ENCODE measurements at regions not wholly inside any gene's neighbourhood (a gene's known extent, or its start where the extent isn't known, plus 50 kb on each side); places are given as distances from the start of the nearest gene placed in this dataset.

GRCh38 chr22:19625331-19626041, 88.8 kb upstream of the SEPTIN5 start:
- DNase-seq: no peak

DNA sequence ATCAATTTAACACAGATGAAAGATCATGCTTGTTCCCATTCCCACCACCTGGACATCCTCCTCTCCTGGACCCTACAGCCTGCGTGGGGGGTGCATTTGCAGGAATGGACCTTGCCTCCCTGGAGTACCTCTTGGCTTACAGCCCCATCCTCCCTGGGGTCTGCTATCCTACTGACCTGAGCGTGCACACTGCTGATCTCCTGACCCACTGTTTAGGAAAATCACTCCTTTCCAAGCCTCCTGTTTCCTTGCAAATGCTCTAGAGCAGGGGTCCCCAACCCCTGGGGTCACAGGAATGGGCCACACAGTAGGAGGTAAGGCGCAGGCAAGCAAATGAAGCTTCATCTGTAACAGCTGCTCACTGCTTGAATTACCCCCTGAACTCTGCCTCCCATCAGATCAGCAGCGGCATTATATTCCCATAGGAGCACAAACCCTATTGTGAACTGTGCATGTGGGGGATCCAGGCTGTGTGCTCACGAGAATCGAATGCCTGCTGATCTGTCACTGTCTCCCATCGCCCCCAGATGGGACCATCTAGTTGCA, 88.2 kb upstream of the SEPTIN5 start:
- no peak for DNase-seq

DNA sequence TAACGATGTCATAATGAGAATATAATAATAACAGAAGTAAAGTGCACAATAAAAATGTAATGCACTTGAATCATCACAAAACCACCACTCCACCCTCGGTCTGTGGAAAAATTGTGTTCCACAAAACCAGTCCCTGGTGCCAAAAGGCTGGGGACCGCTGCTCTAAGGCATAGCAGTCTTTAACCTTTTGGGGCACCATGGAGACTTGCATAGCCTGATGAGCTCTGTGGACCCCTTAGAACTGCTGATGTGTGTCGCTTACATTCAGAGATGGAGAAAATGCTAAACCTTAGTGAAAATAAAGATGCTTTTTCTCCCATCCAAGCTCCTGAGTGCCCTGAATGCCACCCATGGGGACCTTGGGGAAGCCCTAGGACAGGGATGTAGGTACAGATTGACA, 87.6 kb upstream of the SEPTIN5 start:
- DNase-seq: no peak

DNA sequence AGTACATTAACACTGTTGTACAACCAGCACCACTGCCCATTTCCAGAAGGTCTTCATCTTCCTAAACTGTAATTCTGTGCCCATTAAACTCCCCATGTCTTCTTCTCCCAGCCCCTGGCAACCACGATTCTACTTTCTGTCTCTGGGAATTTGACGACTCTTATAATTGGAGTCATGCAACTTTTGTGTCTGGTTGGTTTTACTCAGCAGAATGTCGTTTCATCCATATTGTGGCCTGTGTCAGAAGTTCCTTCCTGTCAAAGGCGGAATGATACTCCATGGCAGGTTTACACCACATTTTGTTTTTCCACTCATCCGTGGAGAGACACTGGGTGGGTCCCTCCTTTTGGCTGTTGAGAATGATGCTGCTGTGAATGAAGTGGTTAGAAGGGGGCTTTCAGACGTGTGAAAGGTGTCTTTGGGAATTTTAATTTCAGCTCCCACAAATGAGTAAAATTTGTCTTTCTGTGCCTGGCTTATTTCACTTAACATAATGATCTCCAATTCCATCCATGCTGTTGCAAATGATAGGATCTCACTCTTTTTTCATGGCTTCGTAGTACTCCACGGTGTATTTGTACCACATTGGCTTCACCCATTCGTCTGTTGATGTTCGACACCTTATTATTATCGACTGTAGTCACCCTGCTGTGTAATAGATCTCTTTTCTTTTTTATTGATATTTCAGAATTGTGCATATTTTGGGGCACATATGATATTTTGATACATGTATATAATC, 86.1 kb upstream of the SEPTIN5 start:
- DNase-seq: no peak

GRCh38 chr22:19629331-19629719, 85.0 kb upstream of the SEPTIN5 start:
- no peak for DNase-seq

DNA sequence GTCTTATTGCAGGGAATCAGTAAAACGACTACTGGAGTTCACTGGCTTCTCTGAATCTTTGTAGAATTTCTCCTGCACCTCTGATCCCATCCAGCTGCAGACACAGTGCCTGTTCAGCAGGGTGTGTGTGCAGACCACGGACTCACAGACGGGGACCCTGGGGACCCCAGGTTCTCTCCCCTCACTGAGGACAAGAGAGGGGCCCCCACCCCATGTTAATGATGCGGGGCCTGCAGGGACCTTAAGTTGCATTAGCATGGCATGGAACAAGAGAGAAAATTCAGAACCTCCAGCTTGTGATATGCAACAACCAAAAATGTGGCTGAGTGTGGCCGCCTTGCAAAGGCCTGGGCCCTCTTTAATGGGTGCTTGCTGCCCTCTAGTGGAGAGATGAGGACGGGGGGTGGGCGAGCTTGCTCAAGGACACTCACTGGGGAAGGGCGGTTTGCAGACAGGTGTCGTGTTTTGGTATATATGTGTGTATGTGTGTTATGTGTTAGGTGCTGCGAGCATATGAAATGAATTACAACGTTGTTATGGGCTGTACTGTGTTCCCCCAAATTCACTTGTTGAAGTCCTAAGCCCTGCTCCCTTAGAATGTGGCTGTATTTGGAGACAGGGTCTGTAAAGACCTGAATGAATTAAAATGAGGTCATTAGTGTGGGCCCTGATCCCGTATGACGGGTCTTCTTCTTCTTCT, 84.4 kb upstream of the SEPTIN5 start:
- DNase-seq: peak; percentile 71

GRCh38 chr22:19630614-19631013, 83.7 kb upstream of the SEPTIN5 start:
- DNase-seq: no peak

DNA sequence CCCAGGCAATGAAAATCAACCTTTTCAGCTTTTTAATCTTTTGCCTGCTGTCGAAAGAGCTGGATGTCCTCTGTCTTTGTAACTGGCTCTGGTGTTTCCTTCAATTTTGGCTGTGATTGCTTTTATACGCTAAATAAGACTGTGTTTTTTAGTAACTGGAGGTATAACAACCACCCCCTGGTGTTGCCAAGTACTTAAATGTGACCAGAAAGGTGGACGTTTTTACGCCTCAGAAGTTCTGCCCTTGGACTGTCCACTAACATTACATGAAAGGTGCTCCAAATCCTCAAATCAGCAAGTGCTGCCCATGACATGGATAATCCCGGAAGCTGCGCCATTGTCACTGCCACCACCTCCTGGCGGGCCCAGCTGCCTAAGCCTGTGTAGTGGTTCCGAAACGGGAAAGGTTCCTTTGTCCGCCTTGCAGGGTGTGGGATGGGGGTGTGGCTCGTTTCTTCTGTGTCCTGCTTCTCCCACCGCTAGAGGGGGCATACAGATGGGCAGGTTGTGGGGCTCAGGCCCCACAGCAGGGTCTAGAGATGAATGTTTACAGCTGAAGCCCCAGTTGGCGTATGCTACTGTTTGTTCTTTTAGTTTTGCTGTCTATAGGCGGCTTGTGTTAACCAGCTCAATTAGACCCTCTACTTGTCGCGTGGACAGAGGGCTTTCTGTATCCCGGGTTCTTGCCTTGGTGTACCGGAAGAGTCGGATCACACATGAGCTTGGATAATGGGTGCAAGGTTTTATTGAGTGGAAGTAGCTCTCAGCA, 82.2 kb upstream of the SEPTIN5 start:
- no peak for DNase-seq

DNA sequence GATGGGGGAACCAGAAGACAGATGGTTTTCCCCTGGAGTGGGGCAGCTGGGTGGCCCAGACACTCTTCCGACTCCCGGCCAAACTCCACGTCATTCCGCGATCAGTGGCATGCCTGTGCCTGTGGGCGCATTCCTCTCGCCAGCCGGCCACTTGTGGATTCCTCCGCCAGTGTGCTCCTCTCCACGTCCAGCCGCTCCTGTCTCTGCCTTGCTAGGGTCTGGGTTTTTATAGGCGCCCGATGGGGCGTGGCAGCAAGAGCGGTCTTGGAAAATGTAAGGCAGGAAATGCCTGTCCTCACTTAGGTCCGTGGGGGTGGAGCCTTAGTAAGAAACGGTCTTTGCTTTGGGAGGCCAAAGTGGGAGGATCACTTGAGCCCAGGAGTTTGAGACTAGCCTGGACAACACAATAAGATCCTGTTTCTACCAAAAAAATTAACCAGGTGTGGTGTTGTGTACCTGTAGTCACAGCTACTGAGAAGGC, 81.6 kb upstream of the SEPTIN5 start:
- DNase-seq: no peak

DNA sequence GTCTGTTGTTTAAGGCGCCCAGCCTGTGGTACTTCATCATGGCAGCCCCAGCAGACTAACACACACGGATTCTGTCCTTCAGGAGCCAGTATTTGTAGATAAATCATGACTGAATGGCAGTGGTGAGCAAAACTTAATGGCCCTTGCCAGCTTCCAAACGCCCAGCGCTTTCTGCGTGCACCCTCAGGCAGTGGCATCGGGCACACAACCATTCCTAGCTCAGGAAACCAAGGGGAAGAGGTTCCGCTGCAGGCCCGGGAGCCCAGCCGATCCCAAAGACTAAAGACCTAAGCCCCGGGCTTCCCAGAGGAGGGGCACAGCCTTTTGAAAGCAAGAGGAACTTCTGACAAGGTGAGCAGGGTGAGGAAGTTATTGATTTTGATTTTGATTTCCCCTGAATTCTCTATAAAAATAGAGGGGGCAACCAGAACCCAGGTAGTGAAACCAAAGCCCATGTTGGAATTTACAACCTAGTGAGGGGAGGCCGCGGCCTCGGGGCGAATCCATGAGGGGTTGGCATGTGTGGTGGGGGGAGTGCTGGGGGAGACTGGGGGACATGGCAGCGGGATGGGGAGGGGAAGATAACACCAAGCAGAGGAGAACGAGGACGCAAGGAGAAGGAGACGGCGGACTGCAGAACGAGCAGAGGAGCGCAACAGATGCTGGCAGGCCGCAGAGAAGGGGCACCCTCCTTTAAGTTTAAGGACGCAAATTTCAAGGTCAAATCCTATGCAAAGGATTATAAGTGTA, 79.9 kb upstream of the SEPTIN5 start:
- no peak for DNase-seq

DNA sequence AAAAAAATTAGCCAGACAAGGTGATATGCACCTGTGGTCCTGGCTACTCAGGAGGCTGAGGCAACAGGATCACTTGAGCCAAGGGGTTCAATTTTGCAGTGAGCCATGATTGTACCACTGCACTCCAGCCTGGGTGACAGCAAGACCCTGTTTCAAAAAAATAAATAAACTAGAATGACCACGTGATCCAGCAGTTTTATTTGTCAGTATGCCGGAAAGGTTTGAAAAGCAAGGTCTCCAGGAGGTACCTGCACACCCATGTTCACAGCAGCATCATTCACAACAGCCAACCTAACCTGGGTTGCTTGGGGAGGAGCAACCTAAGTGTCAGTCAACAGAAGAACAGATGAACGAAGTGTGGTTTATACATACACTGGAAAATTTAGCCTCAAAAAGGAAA, 78.7 kb upstream of the SEPTIN5 start:
- DNase-seq: no peak

DNA sequence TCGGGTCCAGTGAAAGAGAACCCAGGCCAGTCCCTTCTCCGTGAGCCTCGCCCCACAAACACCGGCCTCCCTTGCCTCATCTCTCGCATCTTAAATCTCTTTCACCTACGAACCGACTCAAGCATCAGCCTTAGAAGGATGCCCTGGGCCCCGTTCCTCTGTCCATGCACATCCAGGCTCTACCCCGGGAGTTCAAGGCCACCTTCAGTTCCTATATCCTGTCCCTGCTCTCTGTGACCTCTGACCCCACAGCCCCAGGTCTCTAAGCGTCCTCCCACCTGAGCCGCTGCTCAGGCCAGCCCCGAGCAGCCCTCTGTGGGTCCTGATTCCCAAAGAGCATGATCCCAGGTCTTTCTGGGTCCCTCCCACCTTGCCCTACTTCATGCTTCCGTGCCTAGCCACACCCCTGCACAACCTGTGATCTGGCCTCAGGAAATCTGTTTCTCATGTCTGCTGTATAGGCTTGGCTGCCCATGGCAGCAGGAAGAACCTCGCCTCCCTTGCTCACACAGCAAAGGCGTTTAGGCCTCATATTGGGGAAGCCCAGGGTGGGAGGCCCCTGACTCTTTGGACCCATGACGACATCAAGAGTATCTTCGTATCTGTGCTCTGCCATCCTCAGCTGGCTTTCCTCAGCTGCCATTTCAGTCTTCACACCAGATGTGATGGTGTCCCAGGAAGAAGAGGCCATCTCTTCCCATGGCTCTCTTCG, 77.5 kb upstream of the SEPTIN5 start:
- DNase-seq: no peak

GRCh38 chr22:19637408-19638281, 76.7 kb upstream of the SEPTIN5 start:
- no peak for DNase-seq

DNA sequence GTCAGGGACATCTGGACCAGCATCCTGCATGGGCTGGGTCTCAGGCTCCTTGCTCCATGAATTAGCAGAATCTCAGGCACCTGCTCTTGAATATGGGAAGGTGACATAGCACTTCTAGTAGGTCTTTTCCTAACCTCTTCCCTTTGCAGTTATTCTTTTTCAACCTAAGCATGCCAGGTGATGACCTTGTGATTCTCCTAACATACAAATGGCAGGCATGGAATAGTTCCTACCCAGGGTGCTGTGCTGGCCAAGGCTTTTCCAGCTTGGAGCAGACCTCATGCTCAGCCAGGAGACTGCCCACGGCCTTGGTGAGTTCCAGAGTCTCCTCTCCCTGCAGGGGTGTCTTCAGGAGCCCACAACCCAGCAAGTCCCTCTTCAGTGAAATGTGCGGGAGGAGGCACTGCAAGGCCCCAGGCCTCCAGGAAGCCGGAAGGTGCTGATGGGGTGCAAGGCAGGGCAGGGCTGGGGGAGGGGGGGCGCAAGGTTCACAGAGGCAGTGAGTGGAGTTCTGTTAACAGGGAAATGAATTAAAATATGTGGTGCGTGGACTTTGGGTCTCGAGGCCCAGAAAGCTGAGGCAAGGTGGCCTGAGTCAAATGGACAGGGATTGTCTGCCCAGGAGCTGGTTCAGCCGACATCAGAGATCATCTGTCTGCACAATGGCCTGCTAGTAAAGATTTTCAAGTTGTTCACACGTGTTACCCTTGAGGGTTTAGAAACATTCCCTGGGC, 75.9 kb upstream of the SEPTIN5 start:
- DNase-seq: no peak

DNA sequence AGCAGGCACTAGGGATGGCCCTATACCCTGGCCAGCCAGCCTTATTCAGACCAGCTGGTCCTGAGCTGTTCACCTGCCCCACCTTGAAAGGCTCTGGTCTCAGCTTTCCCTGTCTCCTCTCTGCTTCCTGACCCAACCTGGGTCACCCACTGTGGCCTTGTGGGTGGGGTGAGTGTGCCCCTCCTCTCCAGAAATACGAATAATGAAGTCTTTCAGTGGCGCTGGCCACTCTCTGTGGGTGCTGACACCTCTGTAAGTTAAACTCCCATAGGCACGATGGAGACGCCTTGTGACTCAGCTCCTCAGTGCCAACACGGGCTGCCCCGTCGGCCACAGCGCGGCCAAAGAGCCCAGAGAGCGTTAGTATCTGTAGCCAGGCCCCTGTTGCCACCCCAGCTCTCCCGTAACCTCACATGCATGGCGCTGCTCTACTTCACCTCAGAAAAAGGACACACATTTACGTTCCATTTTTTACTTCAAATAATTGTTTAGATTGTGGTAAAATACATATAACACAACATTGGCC, 74.6 kb upstream of the SEPTIN5 start:
- no peak for DNase-seq

GRCh38 chr22:19640306-19640705, 74.0 kb upstream of the SEPTIN5 start:
- no peak for DNase-seq

DNA sequence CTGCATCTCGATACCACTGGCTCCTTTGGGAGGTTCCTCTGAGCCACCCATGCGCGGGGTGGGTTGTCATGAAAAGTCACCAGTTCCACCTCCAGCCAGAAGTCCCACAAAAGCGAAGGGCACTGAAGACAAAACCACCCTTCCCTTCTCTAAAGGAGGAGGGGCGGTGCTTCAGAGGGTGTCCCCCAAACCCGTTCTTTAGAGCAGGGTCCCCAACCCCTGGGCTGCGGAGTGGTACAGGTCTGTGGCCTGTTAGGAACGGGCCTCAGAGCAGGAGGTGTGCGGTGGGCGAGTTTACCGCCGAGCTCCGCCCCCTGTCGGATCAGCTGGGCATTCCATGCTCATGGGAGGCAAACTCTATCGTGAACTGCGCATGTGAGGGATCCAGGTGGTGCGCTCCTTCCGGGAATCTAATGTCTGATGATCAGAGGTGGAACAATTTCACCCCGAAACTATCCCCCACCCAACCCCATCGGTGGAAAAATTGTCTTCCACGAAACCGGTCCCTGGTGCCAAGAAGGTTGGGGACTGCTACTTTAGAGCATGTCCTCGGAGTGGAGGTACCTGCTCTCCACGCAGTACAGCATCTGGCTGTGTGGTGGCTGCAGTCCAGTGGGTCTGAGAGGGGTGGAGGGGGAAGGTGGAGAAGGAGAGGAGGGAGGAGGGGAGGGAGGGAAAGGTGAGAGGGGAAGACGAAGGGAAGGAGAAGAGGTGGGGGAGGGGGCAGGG, 72.9 kb upstream of the SEPTIN5 start:
- no peak for DNase-seq

- DNase-seq: no peak
Measured at GRCh38 chr22:19641983-19642451, 72.3 kb upstream of the SEPTIN5 start.

Data from NCI-H1092 (cell line).